ENCODE measurements at regions not wholly inside any gene's neighbourhood (a gene's known extent, or its start where the extent isn't known, plus 50 kb on each side); places are given as distances from the start of the nearest gene placed in this dataset.

- Histone ChIP-seq H3K27me3 (ENCODE audit: control insufficient read depth, insufficient read depth, low read length, poor library complexity, severe bottlenecking) (no peaks in the 10 kb centered on the region), H3K36me3 (ENCODE audit: control insufficient read depth, insufficient read depth, low read length) (no peaks in the 10 kb centered on the region), H3K4me1 (ENCODE audit: control insufficient read depth, insufficient read depth, low read length) (peaks cover 7% of the 10 kb centered on the region), H3K27ac (ENCODE audit: low read depth, low read length) (no peak overlapping the region), H3K9me3 (ENCODE audit: control insufficient read depth, low read length) (no peaks in the 10 kb centered on the region), H3K4me3 (ENCODE audit: low read length) (no peak overlapping the region), H3K9ac (ENCODE audit: extremely low read depth, low read length, poor library complexity, severe bottlenecking) (no peak overlapping the region)
- Mint-ChIP-seq H3K4me3 (no peak overlapping the region), H3K4me1 (peaks cover 9% of the 10 kb centered on the region), H3K27ac (peak overlapping the region; percentile 91), H3K36me3 (ENCODE audit: low read depth) (no peaks in the 10 kb centered on the region), H3K9me3 (no peaks in the 10 kb centered on the region), H3K27me3 (ENCODE audit: insufficient read depth) (no peaks in the 10 kb centered on the region)
- WGBS, 2 experiments (ENCODE audit: insufficient coverage in 1 of 2, insufficient read length in 1 of 2) = 67 to 77% methylated on average over 14 to 17 of the region's 17 CpGs
- TF ChIP-seq CTCF (conservative IDR thresholded peaks at IDR 0.05) = peak; percentile 93
- DNase-seq = peak; percentile 88
These were observed 121.9 kb upstream of the GSE1 start for GRCh38 chr16:85491058-85491771.

- WGBS, 2 experiments (ENCODE audit: insufficient coverage in 1 of 2, insufficient read length in 1 of 2) = 78 to 89% methylated on average over 16 to 17 of the region's 17 CpGs
- no peaks in the 10 kb centered on the region for H3K9me3 Mint-ChIP-seq
- H3K27ac Mint-ChIP-seq = no peak overlapping the region
- no peak overlapping the region for H3K4me3 Mint-ChIP-seq
- Histone ChIP-seq H3K4me1 (ENCODE audit: control insufficient read depth, insufficient read depth, low read length) (peaks cover 7% of the 10 kb centered on the region), H3K9ac (ENCODE audit: extremely low read depth, low read length, poor library complexity, severe bottlenecking) (no peak overlapping the region), H3K27me3 (ENCODE audit: control insufficient read depth, insufficient read depth, low read length, poor library complexity, severe bottlenecking) (no peaks in the 10 kb centered on the region), H3K9me3 (ENCODE audit: control insufficient read depth, low read length) (no peaks in the 10 kb centered on the region), H3K36me3 (ENCODE audit: control insufficient read depth, insufficient read depth, low read length) (no peaks in the 10 kb centered on the region), H3K4me3 (ENCODE audit: low read length) (no peak overlapping the region), H3K27ac (ENCODE audit: low read depth, low read length) (no peak overlapping the region)
- no peaks in the 10 kb centered on the region for H3K36me3 Mint-ChIP-seq (ENCODE audit: low read depth)
- no peaks in the 10 kb centered on the region for H3K27me3 Mint-ChIP-seq (ENCODE audit: insufficient read depth)
- H3K4me1 Mint-ChIP-seq = peaks cover 9% of the 10 kb centered on the region
- peak; percentile 71 for DNase-seq
- TF ChIP-seq CTCF (conservative IDR thresholded peaks at IDR 0.05) = no peak
These were observed 121.3 kb upstream of the GSE1 start for GRCh38 chr16:85491798-85492294.

GRCh38 chr16:85492295-85492864 lies 120.7 kb upstream of the GSE1 start:
- Mint-ChIP-seq H3K4me3 (no peak overlapping the region), H3K27me3 (ENCODE audit: insufficient read depth) (no peaks in the 10 kb centered on the region), H3K36me3 (ENCODE audit: low read depth) (no peaks in the 10 kb centered on the region), H3K27ac (peak overlapping the region; percentile 31), H3K9me3 (no peaks in the 10 kb centered on the region), H3K4me1 (peaks cover 9% of the 10 kb centered on the region)
- H3K4me1 ChIP-seq (ENCODE audit: control insufficient read depth, insufficient read depth, low read length) = peaks cover 7% of the 10 kb centered on the region
- 85 to 88% methylated on average over 11 to 12 of the region's 12 CpGs for WGBS, 2 experiments (ENCODE audit: insufficient coverage in 1 of 2, insufficient read length in 1 of 2)
- no peaks in the 10 kb centered on the region for H3K9me3 ChIP-seq (ENCODE audit: control insufficient read depth, low read length)
- no peaks in the 10 kb centered on the region for H3K27me3 ChIP-seq (ENCODE audit: control insufficient read depth, insufficient read depth, low read length, poor library complexity, severe bottlenecking)
- no peak overlapping the region for H3K9ac ChIP-seq (ENCODE audit: extremely low read depth, low read length, poor library complexity, severe bottlenecking)
- H3K36me3 ChIP-seq (ENCODE audit: control insufficient read depth, insufficient read depth, low read length) = no peaks in the 10 kb centered on the region
- peak; percentile 69 for DNase-seq
- no peak overlapping the region for H3K4me3 ChIP-seq (ENCODE audit: low read length)
- no peak for TF ChIP-seq CTCF (conservative IDR thresholded peaks at IDR 0.05)
- H3K27ac ChIP-seq (ENCODE audit: low read depth, low read length) = no peak overlapping the region

Measured in endodermal cell (in vitro differentiated cells).